LNCaP clone FGC (cell line): ENCODE measurements at regions not wholly inside any gene's neighbourhood (a gene's known extent, or its start where the extent isn't known, plus 50 kb on each side); places are given as distances from the start of the nearest gene placed in this dataset.
A peak's percentile ranks its signal among the peaks of the same experiment; 100 is the strongest.

ENCODE experiments used
- DNase-seq: peaks from one replicate; pipeline ENCODE4 v3.0.0-alpha.2; 2011; ENCODE audit warnings: low read depth
- H3K4me3 ChIP-seq: 2 replicates; pipeline ENCODE4 v1.5.1; 2011; ENCODE audit warnings: mild to moderate bottlenecking, low read depth, low read length, control low read depth
- CTCF ChIP-seq: IDR thresholded peaks from 2 replicates; pipeline ENCODE4 v1.5.1; 2012; ENCODE audit warnings: mild to moderate bottlenecking; ENCODE audit not compliant: control insufficient read depth, insufficient read depth; ENCODE audit errors: extremely low read depth

- DNase-seq, result no peak
- TF ChIP-seq CTCF, result no peak
- H3K4me3 ChIP-seq, result no peak overlapping the region
These were observed 99.5 kb upstream of the BLTP1 start for GRCh38 chr4:122052677-122053076.

- DNase-seq, result no peak
- TF ChIP-seq CTCF, result no peak
- no peak overlapping the region for H3K4me3 ChIP-seq
These were observed 99.0 kb upstream of the TRPC3 start for GRCh38 chr4:122050841-122051240.

GRCh38 chr4:122047456-122048425, 95.9 kb upstream of the TRPC3 start:
- H3K4me3 ChIP-seq, result no peak overlapping the region
- no peak for TF ChIP-seq CTCF
- no peak for DNase-seq

- DNase-seq, result no peak
- TF ChIP-seq CTCF, result no peak
These were observed 94.4 kb upstream of the TRPC3 start for GRCh38 chr4:122046255-122046654.

GRCh38 chr4:122045533-122045932, 93.7 kb upstream of the TRPC3 start:
- DNase-seq, result peak; percentile 42
- no peak overlapping the region for H3K4me3 ChIP-seq
- TF ChIP-seq CTCF, result no peak

More at GRCh38 chr4:122046255-122046654, 94.4 kb upstream of the TRPC3 start:
- no peak overlapping the region for H3K4me3 ChIP-seq

- no peak overlapping the region for H3K4me3 ChIP-seq
- DNase-seq, result no peak
- no peak for TF ChIP-seq CTCF
These were observed 92.6 kb upstream of the TRPC3 start for GRCh38 chr4:122044501-122044900.
